GM12874 (cell line): ENCODE measurements at regions not wholly inside any gene's neighbourhood (a gene's known extent, or its start where the extent isn't known, plus 50 kb on each side); places are given as distances from the start of the nearest gene placed in this dataset.

Source experiments
- CTCF ChIP-seq: IDR thresholded peaks from 2 replicates; pipeline ENCODE4 v1.5.1; 2011; ENCODE audit warnings: low read depth, mild to moderate bottlenecking, control low read depth, low read length, moderate library complexity; ENCODE audit not compliant: insufficient read depth

DNA sequence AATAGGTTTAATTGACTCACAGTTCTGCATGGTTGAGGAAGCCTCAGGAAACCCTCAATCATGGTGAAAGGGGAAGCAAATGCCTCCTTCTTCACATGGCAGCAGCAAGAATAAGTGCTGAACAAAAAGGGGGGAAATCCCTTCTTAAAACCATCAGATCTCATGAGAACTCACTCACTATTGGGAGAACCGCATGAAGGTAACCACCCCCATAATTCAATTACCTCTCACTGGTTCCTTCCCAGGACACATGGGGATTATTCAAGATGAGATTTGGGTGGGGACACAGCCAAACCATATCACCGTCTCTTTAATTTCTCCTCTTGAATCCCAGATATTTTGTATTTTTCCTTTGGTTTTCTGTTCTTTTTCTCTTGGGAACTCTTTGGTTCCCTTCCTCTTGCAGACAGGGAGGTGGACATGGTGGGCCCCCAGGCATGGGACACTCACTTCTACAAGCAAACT, 223.6 kb downstream of the TBXT start:
- no peak for TF ChIP-seq CTCF

- TF ChIP-seq CTCF = no peak
Observed at GRCh38 chr6:165941786-165942185, 225.9 kb downstream of the TBXT start.

GRCh38 chr6:165941249-165941775, 226.3 kb downstream of the TBXT start:
- TF ChIP-seq CTCF = no peak

- TF ChIP-seq CTCF = no peak
Observed at GRCh38 chr6:165940366-165940765, 227.3 kb downstream of the TBXT start.

- TF ChIP-seq CTCF = no peak
Observed at GRCh38 chr6:165939601-165940290, 227.9 kb downstream of the TBXT start.

DNA sequence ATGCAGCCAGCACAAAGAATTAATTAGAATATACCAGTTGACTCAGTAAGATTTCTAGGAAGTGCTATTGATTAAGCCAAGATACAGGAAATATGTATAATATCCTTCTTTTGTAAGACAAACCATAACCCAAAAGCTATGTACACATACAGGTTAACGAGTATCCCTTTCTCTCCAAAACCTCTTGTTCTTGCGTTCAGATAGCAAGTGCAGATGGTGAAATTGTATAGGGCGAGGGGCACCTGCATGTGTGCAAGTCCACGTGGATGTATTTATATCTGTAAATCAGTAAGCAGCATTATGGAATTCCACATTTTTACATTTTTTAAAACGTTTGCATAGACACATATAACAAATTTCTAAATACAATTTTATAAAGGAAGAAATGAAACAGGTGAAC, 228.6 kb downstream of the TBXT start:
- TF ChIP-seq CTCF = no peak

DNA sequence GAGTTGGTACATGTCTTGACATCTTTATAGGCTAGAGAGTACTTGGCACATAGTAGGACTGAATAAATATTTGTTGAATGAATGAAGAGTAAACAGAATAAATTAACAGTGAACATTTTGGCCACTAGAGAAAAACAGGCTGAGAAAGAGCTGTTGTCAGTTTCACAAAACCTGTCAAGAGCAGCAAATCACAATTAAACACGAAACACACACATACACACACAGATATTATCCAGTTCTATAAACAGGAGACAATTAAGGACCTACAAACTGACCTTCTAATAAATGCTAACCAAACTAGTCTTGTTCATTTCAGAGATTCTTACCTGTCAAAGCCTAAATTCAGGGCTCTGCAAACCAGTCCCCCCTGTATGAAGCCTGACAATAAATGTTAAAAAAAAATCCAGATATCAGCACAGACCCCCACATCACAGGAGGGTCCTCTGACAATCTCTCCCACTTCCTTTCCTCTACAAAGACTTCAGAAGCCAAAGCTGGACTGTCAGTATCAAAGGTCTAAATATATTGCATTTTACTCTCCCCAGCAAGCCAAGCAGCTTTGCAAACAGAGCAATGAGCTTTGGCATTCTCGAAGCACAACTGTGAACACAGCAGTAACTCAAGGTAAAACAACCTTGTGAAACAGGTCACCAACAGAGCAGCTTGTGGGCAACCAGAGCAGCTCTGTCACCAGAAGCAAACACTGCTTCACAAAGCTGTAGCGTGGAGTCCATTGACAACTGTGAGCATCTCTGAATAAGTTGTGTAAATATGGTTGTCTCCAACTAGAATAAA, 229.9 kb downstream of the TBXT start:
- no peak for TF ChIP-seq CTCF
